BLaER1 treated with 17β-estradiol and CSF1 and Interleukin-3, amounts not matched to agents 10 nM and 100 nM (cell line): ENCODE measurements at regions not wholly inside any gene's neighbourhood (a gene's known extent, or its start where the extent isn't known, plus 50 kb on each side); places are given as distances from the start of the nearest gene placed in this dataset.
A peak's percentile ranks its signal among the peaks of the same experiment; 100 is the strongest.

Experiments used
- H3K27ac ChIP-seq, 11 experiments: shearing (Covaris generic); formaldehyde crosslinking; 2 replicates each; pipeline ENCODE4 v1.8.1; 2022
- H3K27me3 ChIP-seq, 11 experiments: shearing (Covaris generic); formaldehyde crosslinking; 2 replicates each; pipeline ENCODE4 v1.8.1; 2022
- H3K36me3 ChIP-seq, 11 experiments: shearing (Covaris generic); formaldehyde crosslinking; 2 replicates each; pipeline ENCODE4 v1.8.1; 2022
- H3K4me1 ChIP-seq, 10 experiments: shearing (Covaris generic); formaldehyde crosslinking; 2 replicates each; pipeline ENCODE4 v1.8.1; 2022
- H3K4me2 ChIP-seq, 11 experiments: shearing (Covaris generic); formaldehyde crosslinking; 2 replicates each; pipeline ENCODE4 v1.8.1; 2022
- H3K4me3 ChIP-seq, 10 experiments: shearing (Covaris generic); formaldehyde crosslinking; 2 replicates each; pipeline ENCODE4 v1.8.1; 2022
- H3K9ac ChIP-seq, 11 experiments: shearing (Covaris generic); formaldehyde crosslinking; 2 replicates each; pipeline ENCODE4 v1.8.1; 2022
- H3K9me3 ChIP-seq, 11 experiments: shearing (Covaris generic); formaldehyde crosslinking; replicated peaks in 1 of 11; 2 replicates each; pipeline ENCODE4 v1.8.1; 2022
- H4K20me1 ChIP-seq, 11 experiments: shearing (Covaris generic); formaldehyde crosslinking; 2 replicates each; pipeline ENCODE4 v1.8.1; 2022
- Cebpa-rat ChIP-seq, 11 experiments: shearing (Covaris generic); IDR thresholded peaks; 2 replicates each; pipeline ENCODE4 v1.8.1; 2022

- Histone ChIP-seq H3K27me3 (no peaks in the 10 kb centered on the region), H3K27ac (no peak overlapping the region), H4K20me1 (no peaks in the 10 kb centered on the region), H3K4me2 (peak overlapping the region in 2 of 11 experiments; percentile 7 to 17; a peak in 1 of 22 replicates), H3K9me3 (no peaks in the 10 kb centered on the region), H3K4me1 (peaks cover 0 to 25% (median under 1%) of the 10 kb centered on the region in 10 experiments; a peak in 5 of 20 replicates), H3K9ac (no peak overlapping the region), H3K4me3 (no peak overlapping the region), H3K36me3 (no peaks in the 10 kb centered on the region)
- no peak for TF ChIP-seq Cebpa-rat (IDR thresholded peaks at IDR 0.05)
These were observed 190.2 kb downstream of the SOX9 start for GRCh38 chr17:72311004-72311403.

- Histone ChIP-seq H3K4me1 (peaks cover 0 to 33% (median 2%) of the 10 kb centered on the region in 10 experiments; a peak in 14 of 20 replicates), H3K4me3 (no peak overlapping the region), H3K27me3 (no peaks in the 10 kb centered on the region), H3K4me2 (no peak overlapping the region), H3K36me3 (no peaks in the 10 kb centered on the region), H3K27ac (no peak overlapping the region), H4K20me1 (no peaks in the 10 kb centered on the region), H3K9ac (no peak overlapping the region), H3K9me3 (no peaks in the 10 kb centered on the region)
- no peak for TF ChIP-seq Cebpa-rat (IDR thresholded peaks at IDR 0.05)
These were observed 194.5 kb downstream of the SOX9 start for GRCh38 chr17:72315122-72315913.

- no peak for TF ChIP-seq Cebpa-rat (IDR thresholded peaks at IDR 0.05)
- Histone ChIP-seq H3K4me1 (peaks cover 0 to 37% (median under 1%) of the 10 kb centered on the region in 10 experiments; a peak in 14 of 20 replicates), H3K9ac (no peak overlapping the region), H3K4me3 (no peak overlapping the region), H3K4me2 (peak overlapping the region in 5 of 11 experiments; percentile 60 to 91 (median 68); a peak in 16 of 22 replicates), H3K9me3 (peaks cover 0 to 6% (median under 1%) of the 10 kb centered on the region in 11 experiments; a peak in 5 of 22 replicates), H4K20me1 (no peaks in the 10 kb centered on the region), H3K27me3 (no peaks in the 10 kb centered on the region), H3K27ac (no peak overlapping the region), H3K36me3 (no peaks in the 10 kb centered on the region)
These were observed 197.3 kb downstream of the SOX9 start for GRCh38 chr17:72318131-72318530.

GRCh38 chr17:72321896-72322295 is 201.1 kb downstream of the SOX9 start:
- Histone ChIP-seq H3K27me3 (no peaks in the 10 kb centered on the region), H3K4me3 (no peak overlapping the region), H3K27ac (no peak overlapping the region), H3K4me2 (no peak overlapping the region), H3K9me3 (peaks cover 0 to 22% (median 12%) of the 10 kb centered on the region in 11 experiments; a peak in 16 of 22 replicates), H3K36me3 (no peaks in the 10 kb centered on the region), H4K20me1 (no peaks in the 10 kb centered on the region), H3K9ac (no peak overlapping the region), H3K4me1 (peaks cover 0 to 33% (median 6%) of the 10 kb centered on the region in 10 experiments; a peak in 14 of 20 replicates)
- TF ChIP-seq Cebpa-rat (IDR thresholded peaks at IDR 0.05), result no peak

GRCh38 chr17:72332367-72332766 is 211.5 kb downstream of the SOX9 start:
- no peak overlapping the region for H3K4me2 ChIP-seq
- H3K27ac ChIP-seq, result no peak overlapping the region
- H3K4me1 ChIP-seq, result peaks cover 0 to 10% (median 0%) of the 10 kb centered on the region in 10 experiments; a peak in 3 of 20 replicates
- H4K20me1 ChIP-seq, result no peaks in the 10 kb centered on the region
- TF ChIP-seq Cebpa-rat (IDR thresholded peaks at IDR 0.05), result no peak
- H3K4me3 ChIP-seq, result no peak overlapping the region
- H3K9me3 ChIP-seq, result no peaks in the 10 kb centered on the region
- no peak overlapping the region for H3K9ac ChIP-seq
- H3K36me3 ChIP-seq, result no peaks in the 10 kb centered on the region
- peaks cover 0 to 11% (median 0%) of the 10 kb centered on the region in 11 experiments; a peak in 2 of 22 replicates for H3K27me3 ChIP-seq

GRCh38 chr17:72333570-72333969 is 212.8 kb downstream of the SOX9 start:
- Histone ChIP-seq H3K9ac (no peak overlapping the region), H4K20me1 (no peaks in the 10 kb centered on the region), H3K4me3 (no peak overlapping the region), H3K27ac (no peak overlapping the region), H3K36me3 (no peaks in the 10 kb centered on the region), H3K27me3 (peaks cover 0 to 11% (median 0%) of the 10 kb centered on the region in 11 experiments; a peak in 2 of 22 replicates), H3K4me2 (peak overlapping the region in 2 of 11 experiments; percentile 26 to 57; a peak in 3 of 22 replicates), H3K4me1 (peaks cover 4 to 15% (median 5%) of the 10 kb centered on the region in 10 experiments), H3K9me3 (no peaks in the 10 kb centered on the region)
- no peak for TF ChIP-seq Cebpa-rat (IDR thresholded peaks at IDR 0.05)

GRCh38 chr17:72334205-72334604 is 213.4 kb downstream of the SOX9 start:
- Histone ChIP-seq H3K4me3 (no peak overlapping the region), H3K27ac (no peak overlapping the region)
- TF ChIP-seq Cebpa-rat (IDR thresholded peaks at IDR 0.05), result no peak

GRCh38 chr17:72336026-72336803 is 215.4 kb downstream of the SOX9 start:
- TF ChIP-seq Cebpa-rat (IDR thresholded peaks at IDR 0.05), result no peak
- H4K20me1 ChIP-seq, result no peaks in the 10 kb centered on the region
- peaks cover 0 to 13% (median 0%) of the 10 kb centered on the region in 11 experiments; a peak in 2 of 22 replicates for H3K27me3 ChIP-seq
- H3K27ac ChIP-seq, result no peak overlapping the region
- no peaks in the 10 kb centered on the region for H3K9me3 ChIP-seq
- H3K4me2 ChIP-seq, result no peak overlapping the region
- no peak overlapping the region for H3K9ac ChIP-seq
- no peaks in the 10 kb centered on the region for H3K36me3 ChIP-seq
- H3K4me1 ChIP-seq, result peaks cover 11 to 24% (median 12%) of the 10 kb centered on the region in 10 experiments
- H3K4me3 ChIP-seq, result no peak overlapping the region

More at GRCh38 chr17:72334205-72334604, 213.4 kb downstream of the SOX9 start:
- Histone ChIP-seq H3K4me2 (peak overlapping the region in 2 of 11 experiments; percentile 26 to 57; a peak in 2 of 22 replicates), H3K9ac (no peak overlapping the region), H3K4me1 (peaks cover 10 to 21% (median 11%) of the 10 kb centered on the region in 10 experiments), H3K36me3 (no peaks in the 10 kb centered on the region), H4K20me1 (no peaks in the 10 kb centered on the region), H3K9me3 (no peaks in the 10 kb centered on the region), H3K27me3 (peaks cover 0 to 11% (median 0%) of the 10 kb centered on the region in 11 experiments; a peak in 2 of 22 replicates)

GRCh38 chr17:72336804-72337070 is 215.9 kb downstream of the SOX9 start:
- H3K9ac ChIP-seq, result no peak overlapping the region
- no peak overlapping the region for H3K27ac ChIP-seq
- H3K4me2 ChIP-seq, result no peak overlapping the region
- no peaks in the 10 kb centered on the region for H3K36me3 ChIP-seq
- no peak overlapping the region for H3K4me3 ChIP-seq
- H3K27me3 ChIP-seq, result peaks cover 0 to 13% (median 0%) of the 10 kb centered on the region in 11 experiments; a peak in 2 of 22 replicates
- H3K4me1 ChIP-seq, result peaks cover 11 to 24% (median 12%) of the 10 kb centered on the region in 10 experiments
- H3K9me3 ChIP-seq, result no peaks in the 10 kb centered on the region
- TF ChIP-seq Cebpa-rat (IDR thresholded peaks at IDR 0.05), result no peak
- no peaks in the 10 kb centered on the region for H4K20me1 ChIP-seq
